GM18517 (cell line): ENCODE measurements at regions not wholly inside any gene's neighbourhood (a gene's known extent, or its start where the extent isn't known, plus 50 kb on each side); places are given as distances from the start of the nearest gene placed in this dataset.
A peak's percentile ranks its signal among the peaks of the same experiment; 100 is the strongest.

ENCODE experiments used
- ATAC-seq: cut with Tn5 transposase; IDR thresholded peaks from one replicate; pipeline ENCODE4 v1.9.1; 2021; ENCODE audit warnings: mild to moderate bottlenecking, moderate library complexity; ENCODE audit not compliant: unreplicated experiment

- no peak for ATAC-seq
Measured at GRCh38 chr11:26023057-26023456, 308.9 kb upstream of the ANO3 start.

GRCh38 chr11:26025676-26026075, 306.3 kb upstream of the ANO3 start:
- no peak for ATAC-seq

- ATAC-seq, result no peak
Measured at GRCh38 chr11:26026078-26026477, 305.9 kb upstream of the ANO3 start.

DNA sequence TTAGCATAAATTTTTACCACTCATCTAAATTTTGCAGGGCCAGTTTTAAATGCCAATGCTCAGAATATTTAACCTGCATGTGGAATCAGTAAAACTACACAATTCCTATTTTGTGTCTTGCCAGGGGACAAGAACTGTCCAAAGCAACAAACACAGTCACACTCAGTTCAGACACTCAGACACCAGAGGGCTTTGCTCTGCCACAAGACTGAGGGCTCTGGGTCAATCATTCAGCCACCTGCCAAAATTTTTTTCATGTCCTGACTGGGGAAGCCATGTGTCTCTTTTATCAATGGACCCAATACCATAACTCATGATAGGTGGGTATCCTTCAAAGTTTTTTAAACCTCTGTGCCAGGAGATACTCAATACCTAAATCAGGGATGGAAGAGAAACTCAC, 304.0 kb upstream of the ANO3 start:
- ATAC-seq, result peak; percentile 58

DNA sequence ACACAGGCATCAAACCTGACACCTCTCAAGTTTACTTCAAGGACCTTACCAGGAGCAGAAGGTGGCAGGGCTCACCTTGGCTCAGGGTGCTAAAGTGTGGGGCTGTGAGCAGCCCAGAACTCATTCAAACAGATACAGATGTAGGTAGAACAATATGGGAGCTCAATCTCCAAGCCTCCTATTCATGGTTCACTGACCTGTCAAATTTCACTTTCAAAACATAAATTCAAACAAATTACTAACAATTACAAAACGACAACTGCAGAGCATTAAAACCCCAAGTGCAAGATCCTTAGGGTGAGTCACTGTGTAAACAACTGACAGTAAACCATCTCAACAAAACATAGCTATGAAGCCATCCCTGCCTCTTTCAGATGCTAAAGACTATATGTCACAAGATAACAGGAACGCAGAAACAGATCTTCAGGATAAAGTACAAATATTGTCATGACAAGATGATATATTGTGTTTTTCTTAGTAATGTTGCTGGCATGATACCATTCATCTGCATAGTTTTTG, 303.5 kb upstream of the ANO3 start:
- peak; percentile 53 for ATAC-seq

GRCh38 chr11:26030399-26030798, 301.5 kb upstream of the ANO3 start:
- ATAC-seq, result no peak

- ATAC-seq, result no peak
Measured at GRCh38 chr11:26032241-26032640, 299.7 kb upstream of the ANO3 start.

DNA sequence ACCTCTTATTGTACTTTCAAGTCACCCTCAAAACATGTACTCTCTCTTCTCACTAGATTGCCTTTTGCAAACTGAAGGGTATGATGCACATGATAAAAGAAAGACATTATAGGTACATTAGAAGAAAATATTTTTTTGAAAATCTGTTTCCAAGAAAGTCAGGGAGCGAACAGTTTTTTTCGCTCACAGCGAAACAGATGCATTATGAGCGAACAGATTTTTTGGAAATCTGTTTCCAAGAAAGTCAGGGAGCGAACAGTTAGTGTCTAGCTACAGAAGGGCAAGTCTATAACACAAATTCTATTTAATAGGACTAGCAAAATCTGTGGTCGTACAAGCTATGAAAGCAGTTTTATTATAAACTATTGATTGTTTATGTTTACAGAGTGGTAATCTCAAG, 296.2 kb upstream of the ANO3 start:
- no peak for ATAC-seq

DNA sequence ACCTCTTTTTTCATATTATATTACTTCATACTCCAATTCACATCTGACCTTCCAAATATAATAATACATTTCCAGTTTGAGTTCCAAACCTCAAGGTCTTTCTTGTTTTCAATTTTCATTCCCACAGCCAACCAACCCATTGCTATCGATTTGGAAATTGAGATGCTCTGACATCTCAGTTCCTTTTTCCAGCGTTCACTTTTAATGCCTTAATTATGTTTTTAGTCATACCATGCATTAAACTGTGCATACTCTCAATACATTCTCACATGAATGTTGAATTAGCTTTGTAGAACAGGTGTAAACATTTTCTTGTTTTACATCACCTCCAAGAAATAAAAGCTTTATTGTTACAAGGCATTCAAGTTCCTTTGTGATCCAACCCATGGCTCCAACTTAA, 294.2 kb upstream of the ANO3 start:
- peak; percentile 50 for ATAC-seq

GRCh38 chr11:26040339-26040738, 291.6 kb upstream of the ANO3 start:
- ATAC-seq, result no peak

GRCh38 chr11:26042113-26042512, 289.8 kb upstream of the ANO3 start:
- no peak for ATAC-seq

- ATAC-seq, result peak; percentile 83
Measured at GRCh38 chr11:26043665-26044064, 288.3 kb upstream of the ANO3 start.

GRCh38 chr11:26044389-26044788, 287.5 kb upstream of the ANO3 start:
- ATAC-seq, result no peak

DNA sequence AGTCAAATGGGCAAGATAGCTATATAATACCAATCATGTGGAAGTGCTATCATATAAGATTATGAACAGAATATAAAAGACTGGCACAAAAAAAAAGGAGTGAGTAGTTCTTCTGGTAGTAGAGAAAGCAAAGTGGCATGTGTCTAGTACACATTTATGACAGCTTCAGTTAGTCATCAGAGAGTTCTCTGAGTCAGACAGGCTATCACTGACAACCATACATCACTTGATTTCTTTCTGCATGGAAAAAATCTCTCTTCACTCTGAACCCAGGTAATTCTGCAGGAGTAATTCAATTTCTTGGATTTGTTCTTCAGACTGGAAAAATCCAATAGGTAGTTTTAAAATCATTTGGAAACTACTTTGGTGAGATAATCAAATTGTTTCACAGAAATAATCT, 286.8 kb upstream of the ANO3 start:
- no peak for ATAC-seq

DNA sequence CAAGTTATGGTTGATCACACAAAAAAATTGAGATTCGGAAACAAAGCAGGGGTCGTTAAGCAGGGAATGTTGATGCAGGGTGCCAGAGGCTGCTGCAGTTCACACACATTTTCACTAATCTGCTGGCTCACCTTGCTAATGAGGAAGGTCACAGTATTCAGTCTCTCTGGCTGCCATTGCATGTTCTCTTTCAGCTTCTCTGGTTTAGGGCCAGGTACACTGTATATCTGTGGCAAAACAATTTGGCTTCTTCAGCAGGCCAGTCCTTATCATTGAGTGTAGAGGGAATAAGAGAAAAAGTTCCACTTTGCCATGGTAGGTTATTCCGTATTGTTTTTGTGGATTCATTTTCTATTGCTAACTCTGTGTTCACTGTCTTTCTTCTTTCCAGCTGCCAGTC, 283.7 kb upstream of the ANO3 start:
- no peak for ATAC-seq

DNA sequence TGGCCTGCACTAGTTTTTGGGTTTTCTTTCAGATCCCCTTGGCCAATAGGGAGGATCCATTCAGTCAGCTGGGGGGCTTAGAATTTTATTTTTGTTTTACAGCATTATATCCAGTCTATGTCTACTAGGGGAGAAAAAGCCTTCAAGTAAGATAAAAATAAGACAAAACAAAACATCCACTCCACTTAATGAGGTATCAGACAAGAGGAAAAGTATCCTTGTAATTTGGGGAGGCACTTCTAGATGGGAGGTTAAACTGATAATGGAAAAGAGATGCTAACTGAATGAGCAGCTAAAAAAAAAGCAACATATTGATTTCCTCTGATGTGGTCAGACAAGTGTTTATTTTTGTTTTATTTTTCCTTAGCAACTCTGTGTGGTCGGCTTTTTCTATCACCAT, 278.0 kb upstream of the ANO3 start:
- ATAC-seq, result no peak

DNA sequence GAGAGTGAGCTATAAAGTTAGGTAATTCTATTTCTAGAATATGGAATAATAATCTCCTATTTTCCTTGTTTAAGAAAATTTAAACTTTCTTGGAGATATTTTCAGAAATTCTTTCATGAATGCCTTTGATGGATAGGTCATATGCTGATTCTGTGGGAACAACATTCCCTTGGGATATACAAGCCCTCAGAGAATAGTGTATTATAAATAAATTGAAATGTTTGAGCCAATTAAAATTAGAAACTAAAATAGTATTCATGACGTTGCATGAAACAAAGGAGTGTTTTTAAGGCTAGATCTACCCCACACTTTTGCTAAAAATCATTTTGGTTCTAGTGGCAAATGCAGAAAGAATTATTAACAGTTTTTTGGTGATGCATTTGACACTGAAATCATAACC, 269.3 kb upstream of the ANO3 start:
- no peak for ATAC-seq

DNA sequence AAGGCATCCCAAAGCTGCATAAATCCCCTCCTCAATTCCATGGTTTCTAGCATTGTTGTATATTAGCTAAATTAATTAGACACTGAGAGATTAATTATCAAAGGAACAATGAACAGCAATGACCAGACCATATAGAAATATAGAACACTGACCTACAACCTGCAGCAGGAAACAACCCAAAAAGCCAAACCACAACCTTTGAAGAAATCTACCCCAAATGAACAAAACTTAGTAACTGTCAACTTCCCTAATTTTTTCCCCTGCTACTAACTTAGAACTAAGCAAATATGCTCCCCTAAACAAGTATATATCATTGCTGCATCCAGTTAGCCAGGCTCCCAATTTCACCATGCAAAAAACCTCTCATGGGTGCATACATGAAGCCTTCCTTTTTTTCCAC, 268.0 kb upstream of the ANO3 start:
- ATAC-seq, result peak; percentile 47

GRCh38 chr11:26065944-26066343, 266.0 kb upstream of the ANO3 start:
- no peak for ATAC-seq

DNA sequence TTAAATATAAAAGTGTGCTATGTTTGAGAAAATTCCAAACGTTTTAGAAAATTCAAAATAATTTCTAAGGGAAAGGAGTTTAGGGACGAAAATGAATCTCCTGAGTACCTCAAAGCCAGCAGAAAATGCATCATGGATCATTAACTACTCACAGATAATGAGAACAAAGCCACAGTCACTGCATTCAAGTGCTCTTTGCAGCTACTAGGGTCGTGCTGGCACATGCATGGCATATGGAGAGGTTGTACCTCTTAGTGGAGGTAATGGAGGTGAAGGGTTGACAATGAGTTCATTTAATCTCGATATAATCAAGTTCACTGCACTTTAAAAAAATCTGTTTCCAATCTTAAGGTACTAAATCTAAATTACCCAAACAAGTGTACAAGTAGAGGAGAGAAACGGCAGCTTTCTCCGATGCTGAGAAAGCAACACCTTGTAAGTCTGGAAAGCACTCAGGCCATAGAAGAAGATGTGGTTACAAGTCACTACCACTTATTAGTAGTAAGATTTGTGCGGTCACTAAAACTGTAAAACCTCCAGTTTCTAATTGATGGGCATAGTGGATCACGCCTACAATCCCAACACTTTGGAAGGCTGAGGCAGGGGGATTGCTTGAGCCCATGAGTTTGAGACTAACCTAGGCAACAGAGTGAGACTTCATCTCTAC, 261.1 kb upstream of the ANO3 start:
- no peak for ATAC-seq

GRCh38 chr11:26072614-26073153, 259.2 kb upstream of the ANO3 start:
- no peak for ATAC-seq

GRCh38 chr11:26073646-26074045, 258.3 kb upstream of the ANO3 start:
- no peak for ATAC-seq
